ENCODE measurements at regions not wholly inside any gene's neighbourhood (a gene's known extent, or its start where the extent isn't known, plus 50 kb on each side); places are given as distances from the start of the nearest gene placed in this dataset.
A peak's percentile ranks its signal among the peaks of the same experiment; 100 is the strongest.

- Histone ChIP-seq H3K4me1 (ENCODE audit: insufficient read depth, low read length) (peaks cover 40% of the 10 kb centered on the region), H3K27ac (ENCODE audit: low read depth, low read length) (no peak overlapping the region), H4K20me1 (ENCODE audit: insufficient read depth, low read length) (no peaks in the 10 kb centered on the region), H3K36me3 (ENCODE audit: insufficient read depth, low read length) (no peaks in the 10 kb centered on the region), H3K79me2 (ENCODE audit: insufficient read depth, low read length) (no peaks in the 10 kb centered on the region), H3K9ac (ENCODE audit: low read length) (no peak overlapping the region), H2AFZ (ENCODE audit: low read depth, low read length) (no peak overlapping the region), H3K9me3 (ENCODE audit: insufficient read depth, low read depth, low read length) (no peaks in the 10 kb centered on the region), H3K4me2 (ENCODE audit: low read length) (no peak overlapping the region), H3K4me3 (ENCODE audit: insufficient read depth, low read depth, low read length) (no peak overlapping the region), H3K27me3 (ENCODE audit: insufficient read depth, low read length) (no peaks in the 10 kb centered on the region)
- no peaks in the 10 kb centered on the region for H3K9me3 Mint-ChIP-seq (ENCODE audit: unreplicated experiment)
- no peak overlapping the region for H3K27ac Mint-ChIP-seq (ENCODE audit: unreplicated experiment)
- FAIRE-seq (no peak), DNase-seq (ENCODE audit: low read depth) (no peak)
- TF ChIP-seq CTCF (IDR thresholded peaks at IDR 0.05; ENCODE audit: insufficient read depth, low read depth, low read length): no peak
- TF ChIP-seq EZH2 (IDR thresholded peaks at IDR 0.05; ENCODE audit: insufficient read depth, low read length): no peak
- H3K36me3 Mint-ChIP-seq (ENCODE audit: low read depth, unreplicated experiment): no peaks in the 10 kb centered on the region
- H3K27me3 Mint-ChIP-seq (ENCODE audit: low read depth, unreplicated experiment): no peaks in the 10 kb centered on the region
- H3K4me1 Mint-ChIP-seq (ENCODE audit: low read depth, unreplicated experiment): peaks cover 24% of the 10 kb centered on the region
- no peak overlapping the region for H3K4me3 Mint-ChIP-seq (ENCODE audit: unreplicated experiment)
Measured at GRCh38 chr6:14880052-14880451, 365.8 kb upstream of the JARID2 start.

- H3K27ac ChIP-seq (ENCODE audit: low read depth, low read length): no peak overlapping the region
- H3K9me3 ChIP-seq (ENCODE audit: insufficient read depth, low read depth, low read length): no peaks in the 10 kb centered on the region
- no peaks in the 10 kb centered on the region for H3K36me3 ChIP-seq (ENCODE audit: insufficient read depth, low read length)
- Mint-ChIP-seq H3K9me3 (ENCODE audit: unreplicated experiment) (no peaks in the 10 kb centered on the region), H3K36me3 (ENCODE audit: low read depth, unreplicated experiment) (no peaks in the 10 kb centered on the region), H3K27ac (ENCODE audit: unreplicated experiment) (no peak overlapping the region), H3K4me1 (ENCODE audit: low read depth, unreplicated experiment) (peaks cover 24% of the 10 kb centered on the region), H3K27me3 (ENCODE audit: low read depth, unreplicated experiment) (no peaks in the 10 kb centered on the region), H3K4me3 (ENCODE audit: unreplicated experiment) (no peak overlapping the region)
- DNase-seq (ENCODE audit: low read depth): no peak
- H3K4me2 ChIP-seq (ENCODE audit: low read length): no peak overlapping the region
- H3K4me1 ChIP-seq (ENCODE audit: insufficient read depth, low read length): peaks cover 40% of the 10 kb centered on the region
- TF ChIP-seq EZH2 (IDR thresholded peaks at IDR 0.05; ENCODE audit: insufficient read depth, low read length) (no peak), CTCF (IDR thresholded peaks at IDR 0.05; ENCODE audit: insufficient read depth, low read depth, low read length) (no peak)
- no peak overlapping the region for H3K4me3 ChIP-seq (ENCODE audit: insufficient read depth, low read depth, low read length)
- H3K79me2 ChIP-seq (ENCODE audit: insufficient read depth, low read length): no peaks in the 10 kb centered on the region
- FAIRE-seq: no peak
- no peaks in the 10 kb centered on the region for H3K27me3 ChIP-seq (ENCODE audit: insufficient read depth, low read length)
- H3K9ac ChIP-seq (ENCODE audit: low read length): no peak overlapping the region
- no peaks in the 10 kb centered on the region for H4K20me1 ChIP-seq (ENCODE audit: insufficient read depth, low read length)
- no peak overlapping the region for H2AFZ ChIP-seq (ENCODE audit: low read depth, low read length)
Measured at GRCh38 chr6:14880677-14881076, 365.2 kb upstream of the JARID2 start.

GRCh38 chr6:14881398-14881797 is 364.5 kb upstream of the JARID2 start:
- Histone ChIP-seq H3K4me2 (ENCODE audit: low read length) (peak overlapping the region; percentile 13), H4K20me1 (ENCODE audit: insufficient read depth, low read length) (no peaks in the 10 kb centered on the region), H3K36me3 (ENCODE audit: insufficient read depth, low read length) (no peaks in the 10 kb centered on the region), H3K9me3 (ENCODE audit: insufficient read depth, low read depth, low read length) (no peaks in the 10 kb centered on the region), H3K79me2 (ENCODE audit: insufficient read depth, low read length) (no peaks in the 10 kb centered on the region), H2AFZ (ENCODE audit: low read depth, low read length) (no peak overlapping the region), H3K4me1 (ENCODE audit: insufficient read depth, low read length) (peaks cover 40% of the 10 kb centered on the region), H3K4me3 (ENCODE audit: insufficient read depth, low read depth, low read length) (no peak overlapping the region), H3K27me3 (ENCODE audit: insufficient read depth, low read length) (no peaks in the 10 kb centered on the region), H3K9ac (ENCODE audit: low read length) (no peak overlapping the region), H3K27ac (ENCODE audit: low read depth, low read length) (no peak overlapping the region)
- H3K27ac Mint-ChIP-seq (ENCODE audit: unreplicated experiment): no peak overlapping the region
- H3K36me3 Mint-ChIP-seq (ENCODE audit: low read depth, unreplicated experiment): no peaks in the 10 kb centered on the region
- DNase-seq (ENCODE audit: low read depth): peak; percentile 82
- TF ChIP-seq EZH2 (IDR thresholded peaks at IDR 0.05; ENCODE audit: insufficient read depth, low read length) (no peak), CTCF (IDR thresholded peaks at IDR 0.05; ENCODE audit: insufficient read depth, low read depth, low read length) (no peak)
- H3K4me1 Mint-ChIP-seq (ENCODE audit: low read depth, unreplicated experiment): peaks cover 24% of the 10 kb centered on the region
- peak; percentile 20 for FAIRE-seq
- no peaks in the 10 kb centered on the region for H3K9me3 Mint-ChIP-seq (ENCODE audit: unreplicated experiment)
- no peak overlapping the region for H3K4me3 Mint-ChIP-seq (ENCODE audit: unreplicated experiment)
- no peaks in the 10 kb centered on the region for H3K27me3 Mint-ChIP-seq (ENCODE audit: low read depth, unreplicated experiment)
